B cell (primary cell): ENCODE measurements at regions not wholly inside any gene's neighbourhood (a gene's known extent, or its start where the extent isn't known, plus 50 kb on each side); places are given as distances from the start of the nearest gene placed in this dataset.

Experiments
- ATAC-seq: fragments of 200-7000 bp; cut with Tn5 transposase; one replicate; pipeline ENCODE4 v1.10.0; 2021; ENCODE audit warnings: low read depth, mild to moderate bottlenecking, moderate number of reproducible peaks, moderate library complexity
- CTCF ChIA-PET: fragments of 350-600 bp; sonication (Branson Sonifier 250); formaldehyde crosslinking; loops from one replicate; lab custom pipeline; 2021; ENCODE audit warnings: antibody characterized with exemption, inconsistent platforms; lab: Charles Lee
- POLR2A ChIA-PET: fragments of 350-600 bp; sonication (Branson Sonifier 250); formaldehyde crosslinking; loops from one replicate; lab custom pipeline; 2021; ENCODE audit warnings: antibody characterized with exemption; lab: Charles Lee
- DNase-seq: peaks from one replicate; pipeline ENCODE4 v3.0.0; 2013
- H2AFZ ChIP-seq: 2 replicates; pipeline ENCODE4 v1.6.1; 2012; ENCODE audit warnings: mild to moderate bottlenecking, low read depth, low read length; ENCODE audit not compliant: insufficient read depth, poor library complexity, severe bottlenecking
- H3K27ac ChIP-seq, 2 donors: 1 replicate in 1 of 2; 2 replicates in 1 of 2; pipeline ENCODE4 v1.5.1; 2012 to 2013; ENCODE audit warnings: low read length in 2 of 2, mild to moderate bottlenecking in 2 of 2, moderate library complexity in 1 of 2
- H3K27me3 ChIP-seq, 4 experiments: fragments of 200-600 bp in 1 of 4; sonication (generic) in 1 of 4; replicated peaks in 1 of 4; 1 replicate in 2 of 4; 2 replicates in 2 of 4; pipeline versions ENCODE4 v1.6.1 to v1.7.0; 2013 to 2016; ENCODE audit warnings: low read length in 3 of 4, mild to moderate bottlenecking in 2 of 4, mixed read lengths in 1 of 4, moderate library complexity in 1 of 4; ENCODE audit not compliant: insufficient read depth in 4 of 4, control insufficient read depth in 3 of 4; ENCODE audit errors: control extremely low read depth in 1 of 4
- H3K36me3 ChIP-seq, 2 experiments: replicated peaks in 1 of 2; 1 replicate in 1 of 2; 2 replicates in 1 of 2; pipeline versions ENCODE4 v1.6.1 to v1.7.1; 2013; ENCODE audit warnings: low read length in 1 of 2; ENCODE audit not compliant: insufficient read depth in 2 of 2, control insufficient read depth in 1 of 2; ENCODE audit errors: control extremely low read depth in 1 of 2, extremely low read depth in 1 of 2
- H3K4me1 ChIP-seq, 2 donors: fragments of 200-600 bp in 1 of 2; sonication (generic) in 1 of 2; 1 replicate in 1 of 2; 2 replicates in 1 of 2; pipeline versions ENCODE4 v1.5.1 to v1.6.1; 2013 to 2017; ENCODE audit warnings: low read length in 2 of 2; ENCODE audit not compliant: control insufficient read depth in 2 of 2, insufficient read depth in 2 of 2
- H3K4me2 ChIP-seq: replicated peaks from 2 replicates; pipeline ENCODE3; 2012; ENCODE audit warnings: mild to moderate bottlenecking, low read depth, low read length; ENCODE audit not compliant: poor library complexity, severe bottlenecking
- H3K4me3 ChIP-seq, 5 experiments: fragments of 200-600 bp in 1 of 5; sonication (generic) in 1 of 5; 1 replicate in 3 of 5; 2 replicates in 2 of 5; pipeline versions ENCODE4 v1.5.1 to v1.7.0; 2011 to 2016; ENCODE audit warnings: low read length in 4 of 5, mild to moderate bottlenecking in 4 of 5, low read depth in 2 of 5, control low read depth in 1 of 5, moderate library complexity in 1 of 5; ENCODE audit not compliant: insufficient read depth in 1 of 5; ENCODE audit errors: control extremely low read depth in 1 of 5, extremely low read depth in 1 of 5
- H3K79me2 ChIP-seq: fragments of 200-600 bp; sonication (generic); one replicate; pipeline ENCODE4 v1.6.0; 2016; ENCODE audit warnings: low read length; ENCODE audit not compliant: control insufficient read depth, insufficient read depth
- H3K9ac ChIP-seq: fragments of 200-600 bp; sonication (generic); 2 replicates; pipeline ENCODE4 v1.6.1; 2017; ENCODE audit warnings: mild to moderate bottlenecking, low read length, moderate library complexity
- H3K9me3 ChIP-seq, 3 donors: one replicate each; pipeline versions ENCODE4 v1.6.1 to v1.7.1; 2013; ENCODE audit warnings: low read length in 2 of 3; ENCODE audit not compliant: control insufficient read depth in 2 of 3, insufficient read depth in 1 of 3; ENCODE audit errors: control extremely low read depth in 1 of 3
- H4K20me1 ChIP-seq: 2 replicates; pipeline ENCODE4 v1.6.0; 2012; ENCODE audit warnings: mild to moderate bottlenecking, low read length; ENCODE audit not compliant: insufficient read depth, control insufficient read depth, poor library complexity, severe bottlenecking
- H3K27ac Mint-ChIP-seq: one replicate; pipeline ENCODE4 v1.8.0; 2021; ENCODE audit warnings: mixed read lengths
- H3K27me3 Mint-ChIP-seq: one replicate; pipeline ENCODE4 v1.8.0; 2021; ENCODE audit warnings: mixed read lengths
- H3K4me1 Mint-ChIP-seq: one replicate; pipeline ENCODE4 v1.8.0; 2021; ENCODE audit warnings: mixed read lengths
- H3K4me3 Mint-ChIP-seq: one replicate; pipeline ENCODE4 v1.8.0; 2021; ENCODE audit warnings: mixed read lengths
- H3K9me3 Mint-ChIP-seq: one replicate; pipeline ENCODE4 v1.8.0; 2022; ENCODE audit warnings: mixed read lengths; ENCODE audit not compliant: insufficient read depth
- EZH2 ChIP-seq: IDR thresholded peaks from 2 replicates; pipeline ENCODE4 v1.6.1; 2012; ENCODE audit warnings: borderline replicate concordance, low read depth, mild to moderate bottlenecking, moderate library complexity, low read length; ENCODE audit not compliant: insufficient read depth, poor library complexity, severe bottlenecking
- WGBS: methylation state at CpG from one replicate; pipeline ENCODE4 v1.1.5; 2013; ENCODE audit warnings: missing lambda C conversion rate; ENCODE audit not compliant: insufficient coverage; 5-methylcytosine and 5-hydroxymethylcytosine counted together
- intact Hi-C: fragments of 100-400 bp; cut with micrococcal nuclease; formaldehyde crosslinking; loops from one replicate; pipeline ENCODE4 v1.10.0; 2022
- TF ChIP-seq, protein P1 (sequence below): fragments of 200-600 bp; IDR thresholded peaks from one replicate; pipeline ENCODE4 v1.8.0; 2022; ENCODE audit warnings: antibody characterized with exemption, mild to moderate bottlenecking

- Histone ChIP-seq H4K20me1 (no peaks in the 10 kb centered on the region), H2AFZ (no peak overlapping the region), H3K27me3 (no peaks in the 10 kb centered on the region), H3K36me3 (no peaks in the 10 kb centered on the region), H3K4me1 (peaks cover 15 to 29% of the 10 kb centered on the region in 2 donors), H3K4me3 (no peak overlapping the region), H3K79me2 (no peaks in the 10 kb centered on the region), H3K9ac (no peak overlapping the region), H3K27ac (no peak overlapping the region), H3K9me3 (peaks cover 0 to 3% (median 0%) of the 10 kb centered on the region in 3 donors), H3K4me2 (no peak overlapping the region)
- ChIA-PET CTCF (interaction anchor here (0.6 kb wide), 1 partner anchor 231 kb away, joined by 5 read pairs; no protein-coding TSS in a partner anchor), POLR2A (no interaction called here)
- Mint-ChIP-seq H3K4me1 (peaks cover 29% of the 10 kb centered on the region), H3K27me3 (no peaks in the 10 kb centered on the region), H3K4me3 (no peak overlapping the region), H3K27ac (no peak overlapping the region), H3K9me3 (no peaks in the 10 kb centered on the region)
- intact Hi-C loops = loop anchor here (5.0 kb wide), 1 partner anchor 39 kb away; no protein-coding TSS in a partner anchor
- ATAC-seq = no peak
- DNase-seq = no peak
- TF ChIP-seq, protein P1, sequence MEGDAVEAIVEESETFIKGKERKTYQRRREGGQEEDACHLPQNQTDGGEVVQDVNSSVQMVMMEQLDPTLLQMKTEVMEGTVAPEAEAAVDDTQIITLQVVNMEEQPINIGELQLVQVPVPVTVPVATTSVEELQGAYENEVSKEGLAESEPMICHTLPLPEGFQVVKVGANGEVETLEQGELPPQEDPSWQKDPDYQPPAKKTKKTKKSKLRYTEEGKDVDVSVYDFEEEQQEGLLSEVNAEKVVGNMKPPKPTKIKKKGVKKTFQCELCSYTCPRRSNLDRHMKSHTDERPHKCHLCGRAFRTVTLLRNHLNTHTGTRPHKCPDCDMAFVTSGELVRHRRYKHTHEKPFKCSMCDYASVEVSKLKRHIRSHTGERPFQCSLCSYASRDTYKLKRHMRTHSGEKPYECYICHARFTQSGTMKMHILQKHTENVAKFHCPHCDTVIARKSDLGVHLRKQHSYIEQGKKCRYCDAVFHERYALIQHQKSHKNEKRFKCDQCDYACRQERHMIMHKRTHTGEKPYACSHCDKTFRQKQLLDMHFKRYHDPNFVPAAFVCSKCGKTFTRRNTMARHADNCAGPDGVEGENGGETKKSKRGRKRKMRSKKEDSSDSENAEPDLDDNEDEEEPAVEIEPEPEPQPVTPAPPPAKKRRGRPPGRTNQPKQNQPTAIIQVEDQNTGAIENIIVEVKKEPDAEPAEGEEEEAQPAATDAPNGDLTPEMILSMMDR = no peak
- no peak for TF ChIP-seq EZH2
- 100% methylated on average over 4 of the region's 4 CpGs for WGBS
Measured at GRCh38 chr1:199085903-199086302, 447.1 kb downstream of the PTPRC start.

GRCh38 chr1:199087144-199087543 is 448.3 kb downstream of the PTPRC start:
- no peak for DNase-seq
- Histone ChIP-seq H4K20me1 (no peaks in the 10 kb centered on the region), H3K27ac (no peak overlapping the region), H3K9me3 (peaks cover 0 to 4% (median 3%) of the 10 kb centered on the region in 3 donors), H2AFZ (no peak overlapping the region), H3K79me2 (no peaks in the 10 kb centered on the region), H3K4me2 (no peak overlapping the region), H3K9ac (no peak overlapping the region), H3K4me1 (peaks cover 17 to 32% of the 10 kb centered on the region in 2 donors), H3K4me3 (no peak overlapping the region), H3K27me3 (no peaks in the 10 kb centered on the region), H3K36me3 (no peaks in the 10 kb centered on the region)
- ChIA-PET POLR2A (no interaction called here), CTCF (no interaction called here)
- intact Hi-C loops = loop anchor here (5.0 kb wide), 1 partner anchor 40 kb away; no protein-coding TSS in a partner anchor
- H3K9me3 Mint-ChIP-seq = no peaks in the 10 kb centered on the region
- no peak overlapping the region for H3K27ac Mint-ChIP-seq
- TF ChIP-seq, protein P1 = no peak
- no peak for TF ChIP-seq EZH2
- WGBS = 100% methylated on average over 2 of the region's 2 CpGs
- H3K4me1 Mint-ChIP-seq = peaks cover 29% of the 10 kb centered on the region
- H3K27me3 Mint-ChIP-seq = no peaks in the 10 kb centered on the region
- no peak overlapping the region for H3K4me3 Mint-ChIP-seq
- no peak for ATAC-seq
